K562 (cell line): ENCODE measurements at regions not wholly inside any gene's neighbourhood (a gene's known extent, or its start where the extent isn't known, plus 50 kb on each side); places are given as distances from the start of the nearest gene placed in this dataset.

Experiments used
- CTCF ChIP-seq, 3 experiments: IDR thresholded peaks in 2 of 3; conservative IDR thresholded peaks in 1 of 3; 2 replicates each; pipeline ENCODE4 v1.5.1; 2011 to 2012; ENCODE audit warnings: low read length in 3 of 3, mild to moderate bottlenecking in 3 of 3, control low read depth in 2 of 3, improper control_type of control experiment in 1 of 3, inconsistent platforms in 1 of 3, low read depth in 1 of 3, mixed read lengths in 1 of 3, moderate library complexity in 1 of 3; ENCODE audit not compliant: insufficient read depth in 2 of 3
- GATAD2A ChIP-seq: fragments of 450-650 bp; IDR thresholded peaks from 2 replicates; pipeline ENCODE4 v1.6.1; 2017
- REST ChIP-seq, 2 experiments: fragments of 450-650 bp; formaldehyde crosslinking in 1 of 2; IDR thresholded peaks; 2 replicates each; pipeline versions ENCODE4 v1.4.0 to v1.6.1; 2014 to 2020; ENCODE audit warnings: mild to moderate bottlenecking in 2 of 2, borderline replicate concordance in 1 of 2, low read depth in 1 of 2

DNA sequence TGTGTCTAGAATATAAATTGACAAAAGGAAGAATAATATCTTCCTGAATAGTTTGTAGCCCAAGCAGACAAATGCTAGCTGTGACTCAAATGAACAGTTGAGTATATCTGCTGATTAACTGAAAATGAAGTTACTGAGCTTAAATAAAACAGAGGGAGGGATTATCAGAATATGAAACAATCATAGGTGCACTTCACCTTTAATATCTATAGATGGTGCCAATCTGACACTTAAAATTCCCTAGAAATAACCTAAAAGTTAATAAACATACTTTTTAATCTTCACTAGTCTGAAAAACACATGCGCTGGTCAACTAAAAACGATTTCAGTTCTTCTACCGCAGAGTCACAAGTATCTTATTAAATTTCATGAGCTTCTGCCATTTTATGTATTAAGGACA lies 280.8 kb upstream of the RASA1 start:
- TF ChIP-seq REST (IDR thresholded peaks at IDR 0.05; ENCODE audit: borderline replicate concordance) (no peak), REST (CRISPR knock-in tag; IDR thresholded peaks at IDR 0.05; ENCODE audit: low read depth) (no peak), CTCF (IDR thresholded peaks at IDR 0.05 in 2 of 3, conservative IDR thresholded peaks at IDR 0.05 in 1 of 3; ENCODE audit: insufficient read depth in 2 of 3, low read depth in 1 of 3, low read length in 3 of 3) (peak in 1 of 3 experiments; percentile 8; a peak in 1 of 6 replicates), GATAD2A (no peak)
